ENCODE measurements at regions not wholly inside any gene's neighbourhood (a gene's known extent, or its start where the extent isn't known, plus 50 kb on each side); places are given as distances from the start of the nearest gene placed in this dataset.

GRCh38 chr2:56088411-56088810 is 95.4 kb upstream of the CCDC85A start:
- Mint-ChIP-seq H3K4me1 (ENCODE audit: unreplicated experiment) (peaks cover 7% of the 10 kb centered on the region), H3K27me3 (ENCODE audit: unreplicated experiment) (no peaks in the 10 kb centered on the region)
- no peak for TF ChIP-seq CTCF (IDR thresholded peaks at IDR 0.05; ENCODE audit: unreplicated experiment)

GRCh38 chr2:56089931-56090330 is 93.9 kb upstream of the CCDC85A start:
- Mint-ChIP-seq H3K4me1 (ENCODE audit: unreplicated experiment) (peaks cover 7% of the 10 kb centered on the region), H3K36me3 (ENCODE audit: low read depth, unreplicated experiment) (no peaks in the 10 kb centered on the region), H3K4me3 (ENCODE audit: unreplicated experiment) (no peak overlapping the region), H3K27me3 (ENCODE audit: unreplicated experiment) (no peaks in the 10 kb centered on the region), H3K27ac (ENCODE audit: unreplicated experiment) (no peak overlapping the region), H3K9me3 (ENCODE audit: unreplicated experiment) (no peaks in the 10 kb centered on the region)
- no peak for TF ChIP-seq CTCF (IDR thresholded peaks at IDR 0.05; ENCODE audit: unreplicated experiment)
- DNase-seq (ENCODE audit: low spot score): no peak

More at GRCh38 chr2:56088411-56088810, 95.4 kb upstream of the CCDC85A start:
- Mint-ChIP-seq H3K9me3 (ENCODE audit: unreplicated experiment) (no peaks in the 10 kb centered on the region), H3K36me3 (ENCODE audit: low read depth, unreplicated experiment) (no peaks in the 10 kb centered on the region), H3K4me3 (ENCODE audit: unreplicated experiment) (no peak overlapping the region), H3K27ac (ENCODE audit: unreplicated experiment) (no peak overlapping the region)
- DNase-seq (ENCODE audit: low spot score): no peak

- no peak overlapping the region for H3K27ac Mint-ChIP-seq (ENCODE audit: unreplicated experiment)
- no peak overlapping the region for H3K4me3 Mint-ChIP-seq (ENCODE audit: unreplicated experiment)
- H3K36me3 Mint-ChIP-seq (ENCODE audit: low read depth, unreplicated experiment): no peaks in the 10 kb centered on the region
- H3K9me3 Mint-ChIP-seq (ENCODE audit: unreplicated experiment): no peaks in the 10 kb centered on the region
- no peak for DNase-seq (ENCODE audit: low spot score)
- H3K27me3 Mint-ChIP-seq (ENCODE audit: unreplicated experiment): peaks cover 4% of the 10 kb centered on the region
- H3K4me1 Mint-ChIP-seq (ENCODE audit: unreplicated experiment): peaks cover 8% of the 10 kb centered on the region
- TF ChIP-seq CTCF (IDR thresholded peaks at IDR 0.05; ENCODE audit: unreplicated experiment): no peak
Measured at GRCh38 chr2:56099963-56100362, 83.8 kb upstream of the CCDC85A start.

- H3K4me1 Mint-ChIP-seq (ENCODE audit: unreplicated experiment): peaks cover 13% of the 10 kb centered on the region
- TF ChIP-seq CTCF (IDR thresholded peaks at IDR 0.05; ENCODE audit: unreplicated experiment): no peak
- no peak overlapping the region for H3K4me3 Mint-ChIP-seq (ENCODE audit: unreplicated experiment)
Measured at GRCh38 chr2:56100791-56101312, 82.9 kb upstream of the CCDC85A start.

GRCh38 chr2:56102098-56102497 is 81.7 kb upstream of the CCDC85A start:
- H3K4me3 Mint-ChIP-seq (ENCODE audit: unreplicated experiment): no peak overlapping the region
- TF ChIP-seq CTCF (IDR thresholded peaks at IDR 0.05; ENCODE audit: unreplicated experiment): no peak
- H3K9me3 Mint-ChIP-seq (ENCODE audit: unreplicated experiment): no peaks in the 10 kb centered on the region
- H3K36me3 Mint-ChIP-seq (ENCODE audit: low read depth, unreplicated experiment): no peaks in the 10 kb centered on the region
- H3K4me1 Mint-ChIP-seq (ENCODE audit: unreplicated experiment): peaks cover 14% of the 10 kb centered on the region
- DNase-seq (ENCODE audit: low spot score): no peak
- no peak overlapping the region for H3K27ac Mint-ChIP-seq (ENCODE audit: unreplicated experiment)
- peaks cover 6% of the 10 kb centered on the region for H3K27me3 Mint-ChIP-seq (ENCODE audit: unreplicated experiment)

More at GRCh38 chr2:56100791-56101312, 82.9 kb upstream of the CCDC85A start:
- no peaks in the 10 kb centered on the region for H3K36me3 Mint-ChIP-seq (ENCODE audit: low read depth, unreplicated experiment)
- no peak for DNase-seq (ENCODE audit: low spot score)
- no peak overlapping the region for H3K27ac Mint-ChIP-seq (ENCODE audit: unreplicated experiment)
- H3K9me3 Mint-ChIP-seq (ENCODE audit: unreplicated experiment): no peaks in the 10 kb centered on the region
- peaks cover 6% of the 10 kb centered on the region for H3K27me3 Mint-ChIP-seq (ENCODE audit: unreplicated experiment)
